HepG2 (cell line): ENCODE measurements at regions not wholly inside any gene's neighbourhood (a gene's known extent, or its start where the extent isn't known, plus 50 kb on each side); places are given as distances from the start of the nearest gene placed in this dataset.
"Not testable (repeated sequence)": the region's sequence is repeated elsewhere in the genome, so short reads cannot be mapped to it uniquely, and the experiment has no call there.

ENCODE experiments used
- CTCF ChIP-seq: sonication (generic); formaldehyde crosslinking; IDR thresholded peaks from 2 replicates; pipeline ENCODE4 v1.5.0; 2020; ENCODE audit warnings: mild to moderate bottlenecking, missing genetic modification reagents, moderate library complexity
- DPF2 ChIP-seq: sonication (generic); formaldehyde crosslinking; IDR thresholded peaks from 2 replicates; pipeline ENCODE4 v1.4.0; 2020; ENCODE audit warnings: mild to moderate bottlenecking, low read depth, missing genetic modification reagents, borderline replicate concordance
- SETDB1 ChIP-seq: sonication (generic); formaldehyde crosslinking; IDR thresholded peaks from 2 replicates; pipeline ENCODE4 v1.5.1; 2020; ENCODE audit warnings: missing genetic modification reagents, mild to moderate bottlenecking, borderline replicate concordance
- USF2 ChIP-seq, 2 experiments: sonication (generic) in 1 of 2; formaldehyde crosslinking in 1 of 2; IDR thresholded peaks; 2 replicates each; pipeline versions ENCODE4 v1.5.1 to v1.6.1; 2011 to 2020; ENCODE audit warnings: borderline replicate concordance in 1 of 2, low read depth in 1 of 2, low read length in 1 of 2, mild to moderate bottlenecking in 1 of 2, missing genetic modification reagents in 1 of 2, moderate library complexity in 1 of 2

- not testable (repeated sequence) for TF ChIP-seq USF2 (IDR thresholded peaks at IDR 0.05; ENCODE audit: low read depth, low read length); USF2 (CRISPR knock-in tag; IDR thresholded peaks at IDR 0.05; ENCODE audit: borderline replicate concordance); DPF2 (CRISPR knock-in tag); SETDB1; CTCF (CRISPR knock-in tag)
Measured at GRCh38 chr19:28589991-28590411, 623.0 kb downstream of the UQCRFS1 start.
